H9 (cell line): ENCODE measurements at regions not wholly inside any gene's neighbourhood (a gene's known extent, or its start where the extent isn't known, plus 50 kb on each side); places are given as distances from the start of the nearest gene placed in this dataset.

Source experiments
- DNase-seq: peaks from one replicate; pipeline ENCODE4 v3.0.0-alpha.2; 2017
- H2AFZ ChIP-seq: one replicate; pipeline ENCODE4 v1.6.1; 2013; ENCODE audit warnings: mild to moderate bottlenecking, low read length, control low read depth, moderate library complexity
- H2AK5ac ChIP-seq: 2 replicates; pipeline ENCODE4 v1.6.1; 2013; ENCODE audit warnings: low read length, control low read depth, mixed read lengths; ENCODE audit not compliant: insufficient read length
- H2BK120ac ChIP-seq: one replicate; pipeline ENCODE4 v1.6.1; 2013; ENCODE audit warnings: low read depth, mild to moderate bottlenecking, low read length, control low read depth, inconsistent platforms; ENCODE audit not compliant: poor library complexity, severe bottlenecking
- H2BK12ac ChIP-seq: 2 replicates; pipeline ENCODE4 v1.6.1; 2013; ENCODE audit warnings: low read length, control low read depth, mixed read lengths, low read depth; ENCODE audit not compliant: insufficient read length
- H2BK15ac ChIP-seq: 2 replicates; pipeline ENCODE4 v1.6.1; 2013; ENCODE audit warnings: low read depth, low read length, control low read depth
- H2BK20ac ChIP-seq: one replicate; pipeline ENCODE4 v1.6.1; 2013; ENCODE audit warnings: low read depth, mild to moderate bottlenecking, low read length, control low read depth, inconsistent platforms; ENCODE audit not compliant: poor library complexity, severe bottlenecking
- H2BK5ac ChIP-seq: 2 replicates; pipeline ENCODE4 v1.6.1; 2013; ENCODE audit warnings: low read length, control low read depth, mixed read lengths; ENCODE audit not compliant: insufficient read length
- H3K14ac ChIP-seq: 2 replicates; pipeline ENCODE4 v1.6.1; 2013; ENCODE audit warnings: low read length, control low read depth; ENCODE audit not compliant: insufficient read depth
- H3K18ac ChIP-seq: 2 replicates; pipeline ENCODE4 v1.6.1; 2013; ENCODE audit warnings: low read depth, mild to moderate bottlenecking, mixed read lengths, low read length, control low read depth; ENCODE audit not compliant: insufficient read length
- H3K23ac ChIP-seq: 2 replicates; pipeline ENCODE4 v1.6.1; 2013; ENCODE audit warnings: low read length, control low read depth, mixed read lengths, low read depth; ENCODE audit not compliant: insufficient read length
- H3K23me2 ChIP-seq: 2 replicates; pipeline ENCODE4 v1.6.1; 2013; ENCODE audit warnings: low read depth, mild to moderate bottlenecking, mixed read lengths, low read length, control low read depth; ENCODE audit not compliant: insufficient read length, poor library complexity, severe bottlenecking
- H3K27ac ChIP-seq: 2 replicates; pipeline ENCODE4 v1.5.1; 2013; ENCODE audit warnings: low read length, control low read depth, mixed read lengths, low read depth; ENCODE audit not compliant: insufficient read length
- H3K27me3 ChIP-seq: 2 replicates; pipeline ENCODE4 v1.6.1; 2013; ENCODE audit warnings: low read length, control low read depth, inconsistent platforms; ENCODE audit not compliant: insufficient read depth
- H3K4ac ChIP-seq: 2 replicates; pipeline ENCODE4 v1.6.1; 2013; ENCODE audit warnings: low read depth, mild to moderate bottlenecking, control low read depth, inconsistent platforms, low read length, moderate library complexity
- H3K4me1 ChIP-seq: 2 replicates; pipeline ENCODE4 v1.6.1; 2013; ENCODE audit warnings: low read length, control low read depth, inconsistent platforms; ENCODE audit not compliant: insufficient read depth
- H3K4me2 ChIP-seq: 2 replicates; pipeline ENCODE4 v1.6.1; 2013; ENCODE audit warnings: low read length, control low read depth, mixed read lengths; ENCODE audit not compliant: insufficient read length, insufficient read depth
- H3K56ac ChIP-seq: 2 replicates; pipeline ENCODE4 v1.6.1; 2013; ENCODE audit warnings: low read depth, mild to moderate bottlenecking, mixed read lengths, low read length, control low read depth; ENCODE audit not compliant: insufficient read length
- H3K79me1 ChIP-seq: 2 replicates; pipeline ENCODE4 v1.6.1; 2013; ENCODE audit warnings: low read depth, mild to moderate bottlenecking, moderate library complexity, low read length, control low read depth, inconsistent platforms; ENCODE audit not compliant: insufficient read depth, poor library complexity, severe bottlenecking
- H3K79me2 ChIP-seq: 2 replicates; pipeline ENCODE4 v1.6.1; 2013; ENCODE audit warnings: low read length, control low read depth, inconsistent platforms; ENCODE audit not compliant: insufficient read depth
- H3K9ac ChIP-seq: 2 replicates; pipeline ENCODE4 v1.6.1; 2013; ENCODE audit warnings: low read length, control low read depth, mixed read lengths; ENCODE audit not compliant: insufficient read length; ENCODE audit errors: extremely low read depth
- H3K9me3 ChIP-seq: one replicate; pipeline ENCODE4 v1.6.1; 2013; ENCODE audit warnings: low read depth, low read length, inconsistent platforms; ENCODE audit not compliant: control insufficient read depth
- H3T11ph ChIP-seq: one replicate; pipeline ENCODE4 v1.6.1; 2013; ENCODE audit warnings: mild to moderate bottlenecking, low read length, control low read depth, inconsistent platforms
- H4K20me1 ChIP-seq: one replicate; pipeline ENCODE4 v1.6.1; 2013; ENCODE audit not compliant: control insufficient read depth, insufficient read length, insufficient read depth
- H4K5ac ChIP-seq: 2 replicates; pipeline ENCODE4 v1.6.1; 2013; ENCODE audit warnings: low read depth, mild to moderate bottlenecking, mixed read lengths, low read length, control low read depth; ENCODE audit not compliant: insufficient read length
- H4K8ac ChIP-seq: replicated peaks from 2 replicates; pipeline ENCODE4 v1.6.1; 2013; ENCODE audit warnings: low read length, control low read depth, mixed read lengths, low read depth; ENCODE audit not compliant: insufficient read length
- H4K91ac ChIP-seq: 2 replicates; pipeline ENCODE4 v1.6.1; 2013; ENCODE audit warnings: low read depth, mild to moderate bottlenecking, moderate library complexity, mixed read lengths, low read length, control low read depth; ENCODE audit not compliant: insufficient read length
- H3K27ac Mint-ChIP-seq, 3 experiments: 2 replicates in 2 of 3; 3 replicates in 1 of 3; pipeline ENCODE4 v1.8.0; 2020 to 2021; ENCODE audit warnings: mixed read lengths in 3 of 3, mild to moderate bottlenecking in 1 of 3, moderate library complexity in 1 of 3
- H3K27me3 Mint-ChIP-seq: 2 replicates; pipeline ENCODE4 v1.8.0; 2021; ENCODE audit warnings: low read depth, mild to moderate bottlenecking, moderate library complexity, mixed read lengths
- H3K36me3 Mint-ChIP-seq, 3 experiments: 2 replicates in 2 of 3; 3 replicates in 1 of 3; pipeline ENCODE4 v1.8.0; 2020 to 2021; ENCODE audit warnings: low read depth in 3 of 3, mixed read lengths in 3 of 3; ENCODE audit not compliant: insufficient read depth in 1 of 3
- H3K4me1 Mint-ChIP-seq, 2 experiments: 2 replicates each; pipeline ENCODE4 v1.8.0; 2020; ENCODE audit warnings: mixed read lengths in 2 of 2
- H3K4me3 Mint-ChIP-seq, 2 experiments: 2 replicates in 1 of 2; 3 replicates in 1 of 2; pipeline ENCODE4 v1.8.0; 2020 to 2021; ENCODE audit warnings: mild to moderate bottlenecking in 2 of 2, mixed read lengths in 2 of 2, moderate library complexity in 1 of 2
- H3K9me3 Mint-ChIP-seq, 2 experiments: 2 replicates in 1 of 2; 3 replicates in 1 of 2; pipeline ENCODE4 v1.8.0; 2020; ENCODE audit warnings: mild to moderate bottlenecking in 2 of 2, mixed read lengths in 2 of 2, moderate library complexity in 1 of 2
- WGBS: extraction: QIAGEN DNeasy Blood & Tissue Kit; methylation state at CpG from one replicate; pipeline ENCODE4 v1.1.7; 2013; ENCODE audit warnings: missing lambda C conversion rate, low lambda C conversion rate, mixed read lengths; ENCODE audit not compliant: insufficient read length; ENCODE audit errors: extremely low coverage; 5-methylcytosine and 5-hydroxymethylcytosine counted together
- TF ChIP-seq, protein P1 (sequence below): fragments of 200-600 bp; sonication (generic); conservative IDR thresholded peaks from 3 replicates; pipeline ENCODE4 v1.8.0; 2021; ENCODE audit warnings: antibody characterized with exemption, mild to moderate bottlenecking

DNA sequence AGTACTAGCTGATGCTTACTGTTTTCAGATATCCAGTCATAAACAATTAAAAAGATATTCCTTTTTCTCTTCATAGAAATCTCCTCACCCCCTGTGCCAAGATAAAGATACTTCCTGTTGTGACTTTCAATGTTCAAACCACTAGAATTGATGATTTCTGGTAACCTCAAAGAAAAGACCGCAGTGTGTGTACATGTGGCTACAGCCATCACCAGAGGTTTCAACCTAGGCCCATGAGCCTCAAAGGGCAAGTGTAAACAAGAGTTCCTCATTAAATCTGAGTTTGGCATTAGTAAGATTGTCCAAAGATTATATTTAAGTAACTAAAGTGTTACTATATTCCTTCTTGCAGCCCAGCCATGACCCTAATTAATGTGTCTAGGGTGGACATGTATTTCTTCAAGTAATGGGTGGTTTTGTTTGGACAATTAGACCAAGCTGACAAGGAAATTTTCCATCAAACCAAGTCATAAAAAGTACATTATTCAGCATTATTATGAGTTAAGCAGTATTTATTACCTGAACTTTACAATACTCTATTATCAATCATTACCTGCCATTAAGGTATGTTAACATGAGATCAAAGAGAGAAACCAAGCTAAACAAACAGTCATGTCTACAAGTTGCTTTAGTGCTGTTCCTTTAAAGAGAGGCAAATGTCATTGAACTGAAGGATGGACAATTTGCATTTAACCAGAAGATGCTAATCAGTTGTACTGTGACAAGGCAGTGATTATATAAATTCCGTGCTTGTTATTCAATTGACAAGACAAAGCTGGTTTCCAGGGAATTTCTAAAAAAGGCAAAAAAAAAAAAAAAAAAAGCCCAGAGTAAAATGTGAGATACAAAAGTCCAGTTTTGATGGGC lies 382.7 kb downstream of the LNPK start:
- no peak overlapping the region for H3K27ac Mint-ChIP-seq
- WGBS = no CpG with 5 or more reads among the region's 2 CpGs

More for the DNA sequence above, 382.7 kb downstream of the LNPK start:
- Histone ChIP-seq H2BK5ac (no peak overlapping the region), H3K9ac (no peak overlapping the region), H3K4me2 (no peak overlapping the region), H3K27me3 (no peaks in the 10 kb centered on the region), H2BK120ac (no peak overlapping the region), H3K9me3 (no peaks in the 10 kb centered on the region), H2BK15ac (no peak overlapping the region), H2BK20ac (no peak overlapping the region), H3K4me1 (no peaks in the 10 kb centered on the region), H3T11ph (no peak overlapping the region), H3K18ac (no peak overlapping the region), H3K56ac (no peak overlapping the region), H3K27ac (no peak overlapping the region), H4K91ac (no peak overlapping the region), H4K5ac (no peak overlapping the region), H4K20me1 (no peaks in the 10 kb centered on the region), H3K79me2 (no peaks in the 10 kb centered on the region), H3K23ac (no peak overlapping the region), H2AK5ac (no peak overlapping the region), H4K8ac (no peak overlapping the region), H2BK12ac (no peak overlapping the region), H2AFZ (no peak overlapping the region), H3K79me1 (no peaks in the 10 kb centered on the region), H3K14ac (no peak overlapping the region), H3K4ac (no peak overlapping the region), H3K23me2 (no peaks in the 10 kb centered on the region)
- peaks cover 15 to 17% of the 10 kb centered on the region in 2 experiments for H3K4me1 Mint-ChIP-seq
- TF ChIP-seq, protein P1, sequence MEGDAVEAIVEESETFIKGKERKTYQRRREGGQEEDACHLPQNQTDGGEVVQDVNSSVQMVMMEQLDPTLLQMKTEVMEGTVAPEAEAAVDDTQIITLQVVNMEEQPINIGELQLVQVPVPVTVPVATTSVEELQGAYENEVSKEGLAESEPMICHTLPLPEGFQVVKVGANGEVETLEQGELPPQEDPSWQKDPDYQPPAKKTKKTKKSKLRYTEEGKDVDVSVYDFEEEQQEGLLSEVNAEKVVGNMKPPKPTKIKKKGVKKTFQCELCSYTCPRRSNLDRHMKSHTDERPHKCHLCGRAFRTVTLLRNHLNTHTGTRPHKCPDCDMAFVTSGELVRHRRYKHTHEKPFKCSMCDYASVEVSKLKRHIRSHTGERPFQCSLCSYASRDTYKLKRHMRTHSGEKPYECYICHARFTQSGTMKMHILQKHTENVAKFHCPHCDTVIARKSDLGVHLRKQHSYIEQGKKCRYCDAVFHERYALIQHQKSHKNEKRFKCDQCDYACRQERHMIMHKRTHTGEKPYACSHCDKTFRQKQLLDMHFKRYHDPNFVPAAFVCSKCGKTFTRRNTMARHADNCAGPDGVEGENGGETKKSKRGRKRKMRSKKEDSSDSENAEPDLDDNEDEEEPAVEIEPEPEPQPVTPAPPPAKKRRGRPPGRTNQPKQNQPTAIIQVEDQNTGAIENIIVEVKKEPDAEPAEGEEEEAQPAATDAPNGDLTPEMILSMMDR = no peak
- no peaks in the 10 kb centered on the region for H3K9me3 Mint-ChIP-seq
- DNase-seq = no peak
- no peaks in the 10 kb centered on the region; a peak in 1 of 7 replicates for H3K36me3 Mint-ChIP-seq
- H3K4me3 Mint-ChIP-seq = no peak overlapping the region
- no peaks in the 10 kb centered on the region; the same call in 1 of the 2 replicates for H3K27me3 Mint-ChIP-seq
